Skin epidermis (tissue), 12 donors: ENCODE measurements at regions not wholly inside any gene's neighbourhood (a gene's known extent, or its start where the extent isn't known, plus 50 kb on each side); places are given as distances from the start of the nearest gene placed in this dataset.

Source experiments
- H3K27ac ChIP-seq, 21 experiments: fragments of 200-600 bp; sonication (generic) in 11 of 21; one replicate each; pipeline ENCODE4 v1.5.0; 2020; ENCODE audit warnings: mild to moderate bottlenecking in 3 of 21, inconsistent platforms in 2 of 21, moderate library complexity in 2 of 21
- H3K4me3 ChIP-seq, 7 experiments: fragments of 200-600 bp; sonication (generic) in 2 of 7; one replicate each; pipeline ENCODE4 v1.5.0; 2020; ENCODE audit warnings: inconsistent platforms in 2 of 7, mild to moderate bottlenecking in 2 of 7, moderate library complexity in 1 of 7

- no peak overlapping the region for H3K27ac ChIP-seq
- H3K4me3 ChIP-seq = no peak overlapping the region
These were observed 199.1 kb upstream of the KCND3 start for GRCh38 chr1:112188611-112189010.

GRCh38 chr1:112196008-112196588 lies 199.9 kb upstream of the CTTNBP2NL start:
- no peak overlapping the region for H3K27ac ChIP-seq
- no peak overlapping the region for H3K4me3 ChIP-seq

GRCh38 chr1:112196731-112197130 lies 199.3 kb upstream of the CTTNBP2NL start:
- Histone ChIP-seq H3K27ac (no peak overlapping the region), H3K4me3 (no peak overlapping the region)

- Histone ChIP-seq H3K27ac (no peak overlapping the region), H3K4me3 (no peak overlapping the region)
These were observed 186.5 kb upstream of the CTTNBP2NL start for GRCh38 chr1:112209493-112209892.

- Histone ChIP-seq H3K4me3 (no peak overlapping the region), H3K27ac (no peak overlapping the region)
These were observed 176.7 kb upstream of the CTTNBP2NL start for GRCh38 chr1:112219267-112219666.

- no peak overlapping the region for H3K4me3 ChIP-seq
- no peak overlapping the region for H3K27ac ChIP-seq
These were observed 165.8 kb upstream of the CTTNBP2NL start for GRCh38 chr1:112230232-112230631.

- H3K27ac ChIP-seq = no peak overlapping the region
- H3K4me3 ChIP-seq = no peak overlapping the region
These were observed 164.7 kb upstream of the CTTNBP2NL start for GRCh38 chr1:112231331-112231730.

GRCh38 chr1:112232848-112233247 lies 163.2 kb upstream of the CTTNBP2NL start:
- no peak overlapping the region for H3K4me3 ChIP-seq
- H3K27ac ChIP-seq = no peak overlapping the region

- no peak overlapping the region for H3K4me3 ChIP-seq
- H3K27ac ChIP-seq = no peak overlapping the region
These were observed 161.3 kb upstream of the CTTNBP2NL start for GRCh38 chr1:112234710-112235109.

- H3K27ac ChIP-seq = no peak overlapping the region
- H3K4me3 ChIP-seq = no peak overlapping the region
These were observed 157.9 kb upstream of the CTTNBP2NL start for GRCh38 chr1:112237983-112238545.

GRCh38 chr1:112239683-112240330 lies 156.2 kb upstream of the CTTNBP2NL start:
- H3K4me3 ChIP-seq = no peak overlapping the region
- H3K27ac ChIP-seq = no peak overlapping the region

- H3K4me3 ChIP-seq = no peak overlapping the region
These were observed 153.5 kb upstream of the CTTNBP2NL start for GRCh38 chr1:112242470-112242869.

GRCh38 chr1:112244131-112244530 lies 151.9 kb upstream of the CTTNBP2NL start:
- H3K27ac ChIP-seq = no peak overlapping the region
- no peak overlapping the region for H3K4me3 ChIP-seq

More at GRCh38 chr1:112242470-112242869, 153.5 kb upstream of the CTTNBP2NL start:
- no peak overlapping the region for H3K27ac ChIP-seq

GRCh38 chr1:112245114-112245513 lies 150.9 kb upstream of the CTTNBP2NL start:
- H3K27ac ChIP-seq = no peak overlapping the region
- H3K4me3 ChIP-seq = no peak overlapping the region

GRCh38 chr1:112247036-112247597 lies 148.9 kb upstream of the CTTNBP2NL start:
- H3K27ac ChIP-seq = no peak overlapping the region
- no peak overlapping the region for H3K4me3 ChIP-seq

GRCh38 chr1:112247961-112248360 lies 148.1 kb upstream of the CTTNBP2NL start:
- no peak overlapping the region for H3K4me3 ChIP-seq
- H3K27ac ChIP-seq = no peak overlapping the region

GRCh38 chr1:112250892-112251291 lies 145.1 kb upstream of the CTTNBP2NL start:
- Histone ChIP-seq H3K27ac (no peak overlapping the region), H3K4me3 (no peak overlapping the region)

GRCh38 chr1:112251766-112252506 lies 144.1 kb upstream of the CTTNBP2NL start:
- Histone ChIP-seq H3K4me3 (no peak overlapping the region), H3K27ac (no peak overlapping the region)

GRCh38 chr1:112253366-112253765 lies 142.6 kb upstream of the CTTNBP2NL start:
- Histone ChIP-seq H3K4me3 (no peak overlapping the region), H3K27ac (no peak overlapping the region)

GRCh38 chr1:112255080-112255479 lies 140.9 kb upstream of the CTTNBP2NL start:
- H3K4me3 ChIP-seq = no peak overlapping the region
- no peak overlapping the region for H3K27ac ChIP-seq
